HEK293 (cell line): ENCODE measurements at regions not wholly inside any gene's neighbourhood (a gene's known extent, or its start where the extent isn't known, plus 50 kb on each side); places are given as distances from the start of the nearest gene placed in this dataset.
"Not testable (repeated sequence)": the region's sequence is repeated elsewhere in the genome, so short reads cannot be mapped to it uniquely, and the experiment has no call there.

Experiments
- CTCF ChIP-seq: fragments of 450-650 bp; formaldehyde crosslinking; IDR thresholded peaks from 2 replicates; pipeline ENCODE4 v1.5.1; 2016; ENCODE audit warnings: missing biosample characterization, missing genetic modification characterization
- TCF7L2 ChIP-seq: IDR thresholded peaks from 2 replicates; pipeline ENCODE4 v1.6.1; 2011; ENCODE audit warnings: low read depth, mild to moderate bottlenecking, inconsistent platforms, low read length, moderate library complexity, borderline replicate concordance
- ZNF140 ChIP-seq: fragments of 450-650 bp; formaldehyde crosslinking; IDR thresholded peaks from 2 replicates; pipeline ENCODE4 v1.5.1; 2016; ENCODE audit warnings: missing biosample characterization, missing genetic modification characterization
- ZNF274 ChIP-seq, 2 experiments: fragments of 200-500 bp in 1 of 2; fragments of 450-650 bp in 1 of 2; sonication (Bioruptor generic) in 1 of 2; formaldehyde crosslinking in 1 of 2; IDR thresholded peaks; 2 replicates each; pipeline versions ENCODE4 v1.5.1 to v1.6.1; 2014 to 2016; ENCODE audit warnings: borderline replicate concordance in 1 of 2, inconsistent platforms in 1 of 2, low read length in 1 of 2, missing biosample characterization in 1 of 2, missing genetic modification characterization in 1 of 2
- ZNF354C ChIP-seq: fragments of 450-650 bp; formaldehyde crosslinking; IDR thresholded peaks from 2 replicates; pipeline ENCODE4 v1.5.1; 2016; ENCODE audit warnings: missing biosample characterization, missing genetic modification characterization, low read depth, borderline replicate concordance
- ZNF580 ChIP-seq: fragments of 450-650 bp; formaldehyde crosslinking; IDR thresholded peaks from 2 replicates; pipeline ENCODE4 v1.5.1; 2016; ENCODE audit warnings: missing biosample characterization, missing genetic modification characterization
- ZNF677 ChIP-seq: fragments of 450-650 bp; IDR thresholded peaks from 2 replicates; pipeline ENCODE4 v1.5.0; 2018; ENCODE audit warnings: missing biosample characterization, mild to moderate bottlenecking, missing genetic modification characterization, moderate library complexity
- ZSCAN4 ChIP-seq: fragments of 450-650 bp; formaldehyde crosslinking; IDR thresholded peaks from 2 replicates; pipeline ENCODE4 v1.5.1; 2017; ENCODE audit warnings: missing biosample characterization, missing genetic modification characterization

- TF ChIP-seq ZNF580 (tag by site-specific recombination); ZNF274 (IDR thresholded peaks at IDR 0.05; ENCODE audit: low read length); ZNF274 (tag by site-specific recombination; IDR thresholded peaks at IDR 0.05; ENCODE audit: borderline replicate concordance); ZNF354C (tag by site-specific recombination); ZNF140 (tag by site-specific recombination); TCF7L2; CTCF; ZNF677 (tag by site-specific recombination); ZSCAN4: not testable (repeated sequence)
These were observed 451.9 kb upstream of the ZNF507 start for GRCh38 chr19:31893491-31893890.
